VCaP (cell line): ENCODE measurements at regions not wholly inside any gene's neighbourhood (a gene's known extent, or its start where the extent isn't known, plus 50 kb on each side); places are given as distances from the start of the nearest gene placed in this dataset.

Experiments
- H3K27ac ChIP-seq: fragments of 450-650 bp; 2 replicates; pipeline ENCODE4 v1.5.1; 2017
- CTCF ChIP-seq: fragments of 450-650 bp; conservative IDR thresholded peaks from 2 replicates; pipeline ENCODE4 v1.5.1; 2017; ENCODE audit warnings: mild to moderate bottlenecking, moderate library complexity

DNA sequence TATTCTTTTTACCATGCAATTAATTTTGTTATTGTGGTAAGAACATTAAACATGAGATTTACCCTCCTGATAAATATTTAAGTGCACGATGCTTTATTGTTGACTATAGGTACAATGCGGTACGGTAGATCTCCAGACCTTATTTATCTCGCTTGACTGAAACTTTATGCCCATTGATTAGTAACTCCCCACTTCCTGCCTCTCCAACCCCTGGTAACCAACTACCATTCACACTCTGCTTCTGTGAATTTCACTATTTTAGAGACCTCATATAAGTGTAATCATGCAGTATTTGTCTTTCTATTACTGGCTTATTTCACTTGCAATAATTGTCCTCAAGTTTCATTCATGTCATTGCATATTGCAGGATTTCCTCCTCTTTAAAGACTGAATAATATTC, 195.7 kb upstream of the ID2 start:
- TF ChIP-seq CTCF: no peak
- no peak overlapping the region for H3K27ac ChIP-seq

DNA sequence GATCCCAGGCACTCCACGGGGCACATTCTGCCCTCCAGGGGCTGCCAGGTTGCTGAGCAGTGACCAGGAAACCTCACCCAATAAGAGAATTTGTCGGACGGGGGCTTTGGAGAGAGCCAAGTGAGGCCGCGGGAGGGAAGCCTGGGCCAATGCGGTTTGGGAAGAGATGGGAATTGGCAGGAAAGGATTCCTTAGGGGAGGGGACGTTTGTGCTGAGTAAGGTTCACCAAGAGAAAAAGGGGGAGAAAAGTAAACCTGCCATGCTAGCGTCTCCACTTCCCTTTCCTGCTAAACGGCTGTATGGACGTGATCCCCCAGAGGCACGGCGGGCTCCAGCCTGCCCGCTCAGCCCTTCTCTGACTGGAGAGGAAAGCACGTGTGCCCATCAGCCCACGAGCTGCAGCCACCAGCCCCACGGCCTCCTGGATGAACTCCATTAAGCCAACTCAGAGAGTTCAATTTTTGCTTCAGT, 194.4 kb upstream of the ID2 start:
- TF ChIP-seq CTCF: no peak
- H3K27ac ChIP-seq: no peak overlapping the region

GRCh38 chr2:8488001-8488738, 193.7 kb upstream of the ID2 start:
- TF ChIP-seq CTCF: no peak
- no peak overlapping the region for H3K27ac ChIP-seq

- H3K27ac ChIP-seq: no peak overlapping the region
- TF ChIP-seq CTCF: no peak
Observed at GRCh38 chr2:8489221-8489620, 192.6 kb upstream of the ID2 start.

GRCh38 chr2:8489751-8490150, 192.1 kb upstream of the ID2 start:
- no peak overlapping the region; the same call in 1 of the 2 replicates for H3K27ac ChIP-seq
- TF ChIP-seq CTCF: no peak

GRCh38 chr2:8490166-8490721, 191.6 kb upstream of the ID2 start:
- peak overlapping the region; percentile 98; the same call in 1 of the 2 replicates for H3K27ac ChIP-seq
- TF ChIP-seq CTCF: no peak

- TF ChIP-seq CTCF: no peak
- peak overlapping the region; percentile 98 for H3K27ac ChIP-seq
Observed at GRCh38 chr2:8491296-8492027, 190.4 kb upstream of the ID2 start.
